ENCODE measurements at regions not wholly inside any gene's neighbourhood (a gene's known extent, or its start where the extent isn't known, plus 50 kb on each side); places are given as distances from the start of the nearest gene placed in this dataset.

GRCh38 chr3:124653797-124654469 is 76.3 kb upstream of the UMPS start:
- TF ChIP-seq EP300 (IDR thresholded peaks at IDR 0.05) (no peak), CTCF (IDR thresholded peaks at IDR 0.05) (no peak), POLR2A (IDR thresholded peaks at IDR 0.05) (no peak)
